ENCODE measurements at regions not wholly inside any gene's neighbourhood (a gene's known extent, or its start where the extent isn't known, plus 50 kb on each side); places are given as distances from the start of the nearest gene placed in this dataset.

DNA sequence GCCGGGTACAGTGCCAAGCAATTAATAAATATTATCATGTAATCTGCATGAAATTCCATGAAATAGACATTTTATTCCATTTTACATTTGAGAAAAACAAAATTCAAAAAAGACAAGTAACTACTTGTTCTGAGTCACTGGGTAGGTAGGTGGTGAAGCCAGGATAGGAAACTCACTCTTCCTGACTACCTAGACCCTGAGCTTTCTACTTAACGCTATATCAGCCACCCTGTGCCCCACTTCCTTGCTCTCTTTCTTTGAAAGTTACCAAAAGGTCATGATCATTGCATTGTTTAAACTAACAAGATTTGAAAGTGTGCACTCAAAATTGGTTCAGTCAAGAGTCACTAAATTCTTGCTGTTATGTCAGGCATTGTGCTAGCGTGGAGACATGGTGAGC lies 235.7 kb downstream of the CD83 start:
- no peak overlapping the region for H3K27ac Mint-ChIP-seq
- no peaks in the 10 kb centered on the region for H3K36me3 Mint-ChIP-seq (ENCODE audit: insufficient read depth)
- TF ChIP-seq, protein P1, sequence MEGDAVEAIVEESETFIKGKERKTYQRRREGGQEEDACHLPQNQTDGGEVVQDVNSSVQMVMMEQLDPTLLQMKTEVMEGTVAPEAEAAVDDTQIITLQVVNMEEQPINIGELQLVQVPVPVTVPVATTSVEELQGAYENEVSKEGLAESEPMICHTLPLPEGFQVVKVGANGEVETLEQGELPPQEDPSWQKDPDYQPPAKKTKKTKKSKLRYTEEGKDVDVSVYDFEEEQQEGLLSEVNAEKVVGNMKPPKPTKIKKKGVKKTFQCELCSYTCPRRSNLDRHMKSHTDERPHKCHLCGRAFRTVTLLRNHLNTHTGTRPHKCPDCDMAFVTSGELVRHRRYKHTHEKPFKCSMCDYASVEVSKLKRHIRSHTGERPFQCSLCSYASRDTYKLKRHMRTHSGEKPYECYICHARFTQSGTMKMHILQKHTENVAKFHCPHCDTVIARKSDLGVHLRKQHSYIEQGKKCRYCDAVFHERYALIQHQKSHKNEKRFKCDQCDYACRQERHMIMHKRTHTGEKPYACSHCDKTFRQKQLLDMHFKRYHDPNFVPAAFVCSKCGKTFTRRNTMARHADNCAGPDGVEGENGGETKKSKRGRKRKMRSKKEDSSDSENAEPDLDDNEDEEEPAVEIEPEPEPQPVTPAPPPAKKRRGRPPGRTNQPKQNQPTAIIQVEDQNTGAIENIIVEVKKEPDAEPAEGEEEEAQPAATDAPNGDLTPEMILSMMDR (IDR thresholded peaks at IDR 0.05; ENCODE audit: unreplicated experiment): no peak
- no peak for DNase-seq (ENCODE audit: low spot score, unreplicated experiment)
- no peaks in the 10 kb centered on the region for H3K27me3 Mint-ChIP-seq
- H3K4me3 Mint-ChIP-seq (ENCODE audit: low read depth): no peak overlapping the region
- H3K4me1 Mint-ChIP-seq (ENCODE audit: low read depth): peaks cover 6% of the 10 kb centered on the region
- no peaks in the 10 kb centered on the region for H3K9me3 Mint-ChIP-seq (ENCODE audit: low read depth)

DNA sequence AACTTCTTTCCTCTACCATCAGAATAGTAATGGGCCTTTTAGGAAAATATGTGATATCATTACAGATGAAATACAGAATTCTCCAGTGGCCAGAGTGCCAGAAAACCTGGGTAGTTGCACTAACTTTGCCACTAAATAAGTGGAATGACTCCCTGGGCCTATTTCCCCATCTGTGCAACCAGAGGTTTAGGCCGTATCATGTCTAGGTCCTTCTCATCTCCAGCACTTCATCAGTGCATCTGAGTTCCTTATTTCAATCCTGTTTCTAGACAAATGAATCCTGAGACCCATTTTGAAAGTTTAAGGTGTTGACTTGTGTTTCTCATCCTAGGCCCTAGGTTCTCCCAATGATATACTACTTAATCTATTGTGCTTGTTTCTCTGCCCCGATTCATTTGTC lies 236.2 kb downstream of the CD83 start:
- no peak overlapping the region for H3K4me3 Mint-ChIP-seq (ENCODE audit: low read depth)
- no peak for DNase-seq (ENCODE audit: low spot score, unreplicated experiment)
- H3K36me3 Mint-ChIP-seq (ENCODE audit: insufficient read depth): no peaks in the 10 kb centered on the region
- peaks cover 7% of the 10 kb centered on the region for H3K4me1 Mint-ChIP-seq (ENCODE audit: low read depth)
- TF ChIP-seq, protein P1 (IDR thresholded peaks at IDR 0.05; ENCODE audit: unreplicated experiment): no peak
- no peak overlapping the region for H3K27ac Mint-ChIP-seq
- no peaks in the 10 kb centered on the region for H3K9me3 Mint-ChIP-seq (ENCODE audit: low read depth)
- H3K27me3 Mint-ChIP-seq: no peaks in the 10 kb centered on the region

DNA sequence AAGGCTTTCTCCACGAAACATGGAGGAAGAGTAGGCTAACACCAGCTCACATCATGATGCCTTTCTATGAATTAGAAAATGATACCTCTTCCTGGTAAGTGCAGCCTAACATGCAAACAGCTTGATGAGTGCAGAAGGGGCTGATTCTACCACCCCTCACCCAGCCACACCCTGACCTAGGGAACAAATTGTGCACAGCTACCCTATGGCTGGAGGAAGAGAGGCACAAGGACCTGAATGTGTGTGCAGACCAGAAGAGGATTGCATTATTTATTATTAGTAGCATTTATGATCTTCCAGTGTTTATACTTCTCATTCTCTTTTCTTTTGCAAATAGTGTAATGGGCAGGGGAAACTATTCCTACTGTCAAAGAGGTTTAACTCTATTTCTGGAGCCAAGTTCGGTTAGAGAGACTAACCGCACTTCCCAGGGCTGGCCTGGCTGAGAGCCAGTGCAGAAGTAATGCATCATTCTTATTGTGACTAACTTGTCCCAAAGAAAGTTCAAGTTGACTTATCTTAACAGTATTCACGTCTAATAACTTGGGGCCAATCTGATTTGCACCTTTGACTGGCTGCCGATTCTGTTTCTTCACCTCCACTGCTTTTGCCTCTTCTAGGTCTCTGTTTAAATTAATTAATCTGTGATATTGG lies 237.5 kb downstream of the CD83 start:
- H3K27me3 Mint-ChIP-seq: no peaks in the 10 kb centered on the region
- no peak for DNase-seq (ENCODE audit: low spot score, unreplicated experiment)
- no peaks in the 10 kb centered on the region for H3K9me3 Mint-ChIP-seq (ENCODE audit: low read depth)
- H3K4me3 Mint-ChIP-seq (ENCODE audit: low read depth): no peak overlapping the region
- no peak overlapping the region for H3K27ac Mint-ChIP-seq
- no peaks in the 10 kb centered on the region for H3K36me3 Mint-ChIP-seq (ENCODE audit: insufficient read depth)
- TF ChIP-seq, protein P1 (IDR thresholded peaks at IDR 0.05; ENCODE audit: unreplicated experiment): no peak
- peaks cover 12% of the 10 kb centered on the region for H3K4me1 Mint-ChIP-seq (ENCODE audit: low read depth)

DNA sequence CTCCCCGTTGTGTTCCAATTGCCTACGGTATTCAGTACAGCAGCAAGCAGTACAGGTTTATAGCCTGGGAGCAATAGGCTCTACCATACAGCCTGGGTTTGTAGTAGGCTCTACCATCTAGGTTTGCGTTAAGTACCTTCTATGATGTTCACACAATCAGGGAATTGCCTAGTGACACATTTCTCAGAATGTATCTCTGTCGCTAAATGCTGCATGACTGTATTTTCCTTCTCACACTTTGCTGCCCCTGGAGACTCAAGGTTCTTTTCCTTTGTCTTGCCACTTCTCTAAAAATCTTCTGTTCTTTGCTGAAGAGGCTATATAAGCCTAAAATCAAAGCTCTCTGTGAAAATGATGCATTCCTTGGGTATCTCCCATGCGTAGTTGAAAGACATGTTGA lies 241.9 kb downstream of the CD83 start:
- H3K27me3 Mint-ChIP-seq: no peaks in the 10 kb centered on the region
- no peaks in the 10 kb centered on the region for H3K9me3 Mint-ChIP-seq (ENCODE audit: low read depth)
- no peak overlapping the region for H3K4me3 Mint-ChIP-seq (ENCODE audit: low read depth)
- H3K36me3 Mint-ChIP-seq (ENCODE audit: insufficient read depth): no peaks in the 10 kb centered on the region
- no peak for DNase-seq (ENCODE audit: low spot score, unreplicated experiment)
- H3K27ac Mint-ChIP-seq: no peak overlapping the region
- H3K4me1 Mint-ChIP-seq (ENCODE audit: low read depth): peaks cover 28% of the 10 kb centered on the region
- TF ChIP-seq, protein P1 (IDR thresholded peaks at IDR 0.05; ENCODE audit: unreplicated experiment): no peak

DNA sequence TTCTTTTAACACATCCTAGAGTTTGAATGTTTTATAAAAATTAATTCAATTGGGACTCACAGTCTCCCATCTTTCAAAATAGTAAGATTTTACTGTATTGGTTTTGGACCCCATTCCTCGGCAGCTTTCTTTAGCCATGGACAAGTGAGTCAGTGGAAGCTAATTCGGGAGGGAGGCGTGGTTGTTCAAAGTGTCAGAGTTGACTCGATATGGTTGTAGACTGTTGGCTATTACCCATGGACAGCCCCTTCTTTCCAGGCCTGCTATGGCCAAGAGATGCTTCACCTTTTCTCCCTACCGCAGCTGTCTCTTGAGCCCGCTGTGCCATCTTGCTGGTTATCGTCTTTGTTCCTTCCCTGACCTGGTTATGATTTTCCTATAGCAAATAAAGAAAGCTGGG lies 243.0 kb downstream of the CD83 start:
- H3K36me3 Mint-ChIP-seq (ENCODE audit: insufficient read depth): no peaks in the 10 kb centered on the region
- H3K9me3 Mint-ChIP-seq (ENCODE audit: low read depth): no peaks in the 10 kb centered on the region
- no peak overlapping the region for H3K27ac Mint-ChIP-seq
- H3K27me3 Mint-ChIP-seq: no peaks in the 10 kb centered on the region
- TF ChIP-seq, protein P1 (IDR thresholded peaks at IDR 0.05; ENCODE audit: unreplicated experiment): no peak
- no peak for DNase-seq (ENCODE audit: low spot score, unreplicated experiment)
- H3K4me1 Mint-ChIP-seq (ENCODE audit: low read depth): peaks cover 28% of the 10 kb centered on the region
- H3K4me3 Mint-ChIP-seq (ENCODE audit: low read depth): no peak overlapping the region

All from progenitor cell of endocrine pancreas (in vitro differentiated cells).